ENCODE measurements at regions not wholly inside any gene's neighbourhood (a gene's known extent, or its start where the extent isn't known, plus 50 kb on each side); places are given as distances from the start of the nearest gene placed in this dataset.
"Not testable (repeated sequence)": the region's sequence is repeated elsewhere in the genome, so short reads cannot be mapped to it uniquely, and the experiment has no call there.

GRCh38 chr7:11959121-11959520 lies 127.1 kb upstream of the THSD7A start:
- Mint-ChIP-seq H3K27me3 (peaks cover 1% of the 10 kb centered on the region), H3K9me3 (peaks cover 4% of the 10 kb centered on the region), H3K27ac (no peak overlapping the region), H3K4me3 (no peak overlapping the region), H3K4me1 (no peaks in the 10 kb centered on the region), H3K36me3 (no peaks in the 10 kb centered on the region)

- Mint-ChIP-seq H3K4me1 (no peaks in the 10 kb centered on the region), H3K27ac (no peak overlapping the region), H3K9me3 (peaks cover 4% of the 10 kb centered on the region), H3K27me3 (peaks cover 5% of the 10 kb centered on the region), H3K4me3 (no peak overlapping the region), H3K36me3 (no peaks in the 10 kb centered on the region)
Observed at GRCh38 chr7:11960621-11961020, 128.6 kb upstream of the THSD7A start.

- no peaks in the 10 kb centered on the region for H3K36me3 Mint-ChIP-seq
- no peak overlapping the region for H3K4me3 Mint-ChIP-seq
- H3K4me1 Mint-ChIP-seq = no peaks in the 10 kb centered on the region
- H3K9me3 Mint-ChIP-seq = peaks cover 8% of the 10 kb centered on the region
- no peak overlapping the region for H3K27ac Mint-ChIP-seq
- peaks cover 2% of the 10 kb centered on the region for H3K27me3 Mint-ChIP-seq
Observed at GRCh38 chr7:11969643-11970042, 137.6 kb upstream of the THSD7A start.

DNA sequence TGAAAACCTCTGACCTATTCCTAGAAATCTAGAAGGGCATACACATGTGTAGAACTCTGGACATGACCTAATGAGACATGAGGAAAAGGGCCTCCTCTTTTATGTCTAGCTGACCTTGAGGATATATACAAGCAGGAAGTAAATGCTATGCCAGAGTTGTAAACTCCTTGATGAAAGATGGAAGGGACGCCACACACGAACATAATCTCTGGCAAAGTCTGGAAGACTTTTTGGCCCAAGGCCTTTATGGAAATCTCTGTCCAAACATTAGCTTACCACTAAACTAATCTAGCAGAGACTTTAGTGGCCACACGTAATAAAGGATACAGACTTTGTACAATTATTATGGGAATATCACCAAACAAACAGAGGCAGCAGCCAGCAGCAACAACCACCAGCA lies 138.1 kb upstream of the THSD7A start:
- Mint-ChIP-seq H3K27me3 (peaks cover 2% of the 10 kb centered on the region), H3K4me1 (no peaks in the 10 kb centered on the region), H3K27ac (no peak overlapping the region), H3K36me3 (no peaks in the 10 kb centered on the region), H3K9me3 (peaks cover 8% of the 10 kb centered on the region), H3K4me3 (no peak overlapping the region)

GRCh38 chr7:11985376-11985775 lies 153.4 kb upstream of the THSD7A start:
- Mint-ChIP-seq H3K36me3 (no peaks in the 10 kb centered on the region), H3K27ac (no peak overlapping the region), H3K4me1 (no peaks in the 10 kb centered on the region), H3K4me3 (no peak overlapping the region), H3K27me3 (no peaks in the 10 kb centered on the region), H3K9me3 (peaks cover 4% of the 10 kb centered on the region)

DNA sequence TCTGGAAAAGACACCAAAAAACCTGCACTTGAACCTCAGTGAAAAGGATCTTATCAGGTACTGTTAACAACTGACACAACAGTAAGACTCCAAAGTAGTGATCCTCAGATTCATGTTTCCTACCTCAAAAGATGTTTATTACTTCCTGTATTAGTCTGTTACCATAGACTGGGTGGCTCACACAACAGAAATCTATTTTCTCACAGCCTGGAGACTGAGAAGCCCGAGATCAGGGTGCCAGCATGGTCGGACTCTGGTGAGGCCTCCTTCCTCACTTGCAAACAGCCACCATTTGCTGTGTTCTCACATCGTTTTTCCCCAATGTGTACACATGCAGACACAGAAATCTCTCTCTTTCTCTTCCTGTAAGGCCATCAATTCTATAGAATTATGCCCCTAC lies 154.0 kb upstream of the THSD7A start:
- Mint-ChIP-seq H3K27ac (no peak overlapping the region), H3K36me3 (no peaks in the 10 kb centered on the region), H3K4me1 (no peaks in the 10 kb centered on the region), H3K9me3 (peaks cover 4% of the 10 kb centered on the region), H3K4me3 (no peak overlapping the region), H3K27me3 (no peaks in the 10 kb centered on the region)

DNA sequence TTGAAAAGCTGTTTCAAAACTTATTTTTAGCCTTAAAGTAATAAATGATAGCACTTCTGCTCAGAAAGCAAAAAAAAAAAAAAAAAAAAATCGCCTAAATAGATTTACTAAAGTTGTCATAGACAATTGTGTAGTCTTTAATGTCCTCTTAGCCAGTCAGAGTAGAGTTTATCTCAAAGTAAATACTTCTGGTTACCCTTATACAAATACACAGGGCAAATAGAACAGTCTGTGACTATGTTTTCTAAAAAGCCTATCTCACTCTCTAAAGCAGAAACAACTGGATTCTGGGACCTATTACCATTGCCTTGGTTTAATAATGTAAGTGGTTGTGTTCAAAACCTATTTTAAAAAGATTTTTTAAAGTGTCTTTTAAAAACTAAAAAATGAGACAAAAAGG lies 156.2 kb upstream of the THSD7A start:
- H3K4me1 Mint-ChIP-seq = no peaks in the 10 kb centered on the region
- H3K36me3 Mint-ChIP-seq = no peaks in the 10 kb centered on the region
- H3K4me3 Mint-ChIP-seq = no peak overlapping the region

DNA sequence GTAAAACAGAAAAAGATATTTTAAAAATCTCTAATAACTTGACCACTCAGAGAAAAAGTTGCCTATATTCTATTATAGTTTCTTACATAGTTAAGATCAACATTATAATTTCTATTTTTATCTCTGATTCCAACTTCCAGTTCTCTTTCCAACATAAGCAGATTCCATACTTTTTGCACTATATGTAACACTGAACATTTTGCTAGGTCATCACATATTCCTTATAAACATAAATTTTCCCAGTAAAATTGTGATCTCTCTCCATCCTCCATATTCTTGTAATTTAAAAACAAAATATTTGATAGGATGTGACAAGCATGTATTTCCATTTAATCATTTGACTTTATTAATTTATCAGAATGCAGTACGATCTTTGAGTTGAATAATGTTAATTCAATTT lies 170.4 kb upstream of the THSD7A start:
- Mint-ChIP-seq H3K27me3 (peaks cover 2% of the 10 kb centered on the region), H3K9me3 (no peaks in the 10 kb centered on the region), H3K4me3 (no peak overlapping the region), H3K4me1 (no peaks in the 10 kb centered on the region), H3K36me3 (no peaks in the 10 kb centered on the region), H3K27ac (no peak overlapping the region)

More for the DNA sequence above, 156.2 kb upstream of the THSD7A start:
- Mint-ChIP-seq H3K9me3 (peaks cover under 1% of the 10 kb centered on the region), H3K27me3 (no peaks in the 10 kb centered on the region), H3K27ac (no peak overlapping the region)

DNA sequence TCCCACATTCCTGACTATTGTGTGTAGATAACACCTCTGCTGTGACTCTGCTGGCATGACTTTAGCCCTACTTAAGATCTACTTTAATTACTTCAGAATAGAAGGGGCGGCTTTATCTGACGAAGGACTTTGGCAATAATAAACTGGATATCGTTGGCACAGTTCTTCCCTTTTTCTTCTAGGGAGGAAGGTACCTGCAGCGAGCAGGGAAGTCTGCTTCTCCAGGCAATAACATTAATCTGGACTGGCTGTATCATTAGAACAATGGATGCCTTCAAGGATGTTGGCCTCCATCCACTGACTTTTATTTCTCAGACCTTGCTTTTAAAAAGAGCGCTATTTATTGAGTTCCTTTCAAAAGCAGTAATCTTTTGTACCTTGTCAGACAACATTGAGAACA lies 172.6 kb upstream of the THSD7A start:
- Mint-ChIP-seq H3K27ac (no peak overlapping the region), H3K36me3 (no peaks in the 10 kb centered on the region), H3K27me3 (peaks cover 2% of the 10 kb centered on the region), H3K4me1 (no peaks in the 10 kb centered on the region), H3K9me3 (no peaks in the 10 kb centered on the region), H3K4me3 (no peak overlapping the region)

- H3K27ac Mint-ChIP-seq = no peak overlapping the region
- H3K4me1 Mint-ChIP-seq = no peaks in the 10 kb centered on the region
- H3K9me3 Mint-ChIP-seq = no peaks in the 10 kb centered on the region
- H3K36me3 Mint-ChIP-seq = no peaks in the 10 kb centered on the region
- H3K4me3 Mint-ChIP-seq = no peak overlapping the region
- H3K27me3 Mint-ChIP-seq = peaks cover 2% of the 10 kb centered on the region
Observed at GRCh38 chr7:12007576-12007975, 175.6 kb upstream of the THSD7A start.

DNA sequence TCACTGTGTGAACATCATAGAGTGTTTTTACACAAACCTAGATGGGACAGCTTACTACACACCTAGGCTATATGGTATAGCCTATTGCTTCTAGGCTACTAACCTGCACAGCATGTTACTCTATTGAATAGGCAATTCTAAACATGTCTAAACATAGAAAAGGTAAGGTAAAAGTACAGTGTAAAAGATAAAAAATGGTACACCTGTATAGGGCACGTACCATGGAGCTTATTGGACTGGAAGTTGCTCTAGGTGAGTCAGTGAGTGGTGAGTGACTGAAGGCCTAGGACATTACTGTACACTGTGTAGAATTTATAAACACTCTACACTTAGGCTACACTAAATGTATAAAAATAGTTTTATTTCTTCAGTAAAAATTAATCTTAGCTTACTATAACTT lies 182.0 kb upstream of the THSD7A start:
- Mint-ChIP-seq H3K27me3 (no peaks in the 10 kb centered on the region), H3K4me1 (no peaks in the 10 kb centered on the region), H3K4me3 (no peak overlapping the region), H3K36me3 (no peaks in the 10 kb centered on the region), H3K27ac (no peak overlapping the region), H3K9me3 (no peaks in the 10 kb centered on the region)

DNA sequence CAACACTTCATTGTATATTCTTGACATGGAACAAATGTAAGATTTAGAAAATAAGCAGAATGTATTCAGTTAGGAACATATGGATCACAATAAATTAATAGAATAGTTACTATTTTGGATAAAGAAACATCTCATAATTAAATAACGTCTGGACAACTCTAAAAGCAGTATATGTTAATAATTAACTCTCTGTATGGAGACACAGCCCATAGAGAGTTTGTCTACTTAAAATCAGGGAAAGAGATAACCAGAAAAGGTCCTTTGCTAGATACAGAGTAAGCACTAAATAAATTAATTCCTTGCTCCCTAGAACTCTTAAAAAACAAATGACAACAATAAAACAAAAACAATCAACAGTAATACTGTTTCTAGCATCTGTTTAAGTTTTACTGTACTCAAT lies 184.4 kb upstream of the THSD7A start:
- Mint-ChIP-seq H3K36me3 (no peaks in the 10 kb centered on the region), H3K9me3 (no peaks in the 10 kb centered on the region), H3K4me1 (no peaks in the 10 kb centered on the region), H3K4me3 (no peak overlapping the region), H3K27me3 (peaks cover 1% of the 10 kb centered on the region), H3K27ac (no peak overlapping the region)

DNA sequence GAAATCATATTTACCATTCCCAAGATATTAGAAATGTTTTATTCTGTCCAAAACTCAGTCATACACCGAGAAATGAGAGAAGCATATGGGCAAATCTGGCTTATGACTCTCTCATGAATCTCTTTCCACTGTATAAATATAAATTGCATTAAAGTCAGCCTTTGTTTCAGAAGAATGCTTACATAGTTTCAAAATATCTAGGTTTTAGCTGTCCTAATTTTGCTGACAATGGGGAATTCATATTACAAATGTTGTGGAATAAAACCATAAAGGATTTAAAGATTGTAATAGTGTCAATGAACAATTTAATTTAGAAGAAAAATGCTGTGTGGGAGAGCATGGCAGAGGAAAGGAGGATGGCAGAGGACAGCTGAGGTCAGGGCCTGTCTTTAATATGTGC lies 185.0 kb upstream of the THSD7A start:
- H3K4me1 Mint-ChIP-seq = no peaks in the 10 kb centered on the region

DNA sequence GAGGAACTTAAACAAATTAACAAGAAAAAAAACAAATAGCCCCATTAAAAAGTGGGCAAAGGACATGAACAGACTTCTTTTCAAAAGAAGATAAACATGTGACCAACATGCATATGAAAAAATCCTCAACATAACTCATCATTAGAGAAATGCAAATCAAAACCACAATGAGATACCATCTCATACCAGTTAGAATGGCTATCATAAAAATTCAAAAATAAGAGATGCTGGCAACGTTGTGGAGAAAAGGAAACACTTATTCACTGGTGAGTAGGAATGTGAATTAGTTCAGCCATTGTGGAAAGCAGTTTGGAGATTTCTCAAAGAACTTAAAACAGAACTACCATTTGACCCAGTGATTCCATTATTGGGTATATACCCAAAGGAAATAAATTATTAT lies 189.1 kb upstream of the TMEM106B start:
- H3K27ac Mint-ChIP-seq, H3K27me3 Mint-ChIP-seq, H3K9me3 Mint-ChIP-seq, H3K4me1 Mint-ChIP-seq, H3K36me3 Mint-ChIP-seq, H3K4me3 Mint-ChIP-seq: not testable (repeated sequence)

More for the DNA sequence above, 185.0 kb upstream of the THSD7A start:
- H3K36me3 Mint-ChIP-seq = no peaks in the 10 kb centered on the region
- H3K9me3 Mint-ChIP-seq = no peaks in the 10 kb centered on the region
- H3K27ac Mint-ChIP-seq = no peak overlapping the region
- H3K4me3 Mint-ChIP-seq = no peak overlapping the region
- peaks cover 4% of the 10 kb centered on the region for H3K27me3 Mint-ChIP-seq

- Mint-ChIP-seq H3K27ac (no peak overlapping the region), H3K27me3 (peaks cover 5% of the 10 kb centered on the region), H3K4me1 (no peaks in the 10 kb centered on the region), H3K4me3 (no peak overlapping the region), H3K9me3 (no peaks in the 10 kb centered on the region), H3K36me3 (no peaks in the 10 kb centered on the region)
Observed at GRCh38 chr7:12025246-12025645, 185.8 kb upstream of the TMEM106B start.

- Mint-ChIP-seq H3K4me1 (no peaks in the 10 kb centered on the region), H3K4me3 (no peak overlapping the region), H3K36me3 (no peaks in the 10 kb centered on the region), H3K27ac (no peak overlapping the region), H3K27me3 (peaks cover 1% of the 10 kb centered on the region), H3K9me3 (no peaks in the 10 kb centered on the region)
Observed at GRCh38 chr7:12028508-12028907, 182.6 kb upstream of the TMEM106B start.

DNA sequence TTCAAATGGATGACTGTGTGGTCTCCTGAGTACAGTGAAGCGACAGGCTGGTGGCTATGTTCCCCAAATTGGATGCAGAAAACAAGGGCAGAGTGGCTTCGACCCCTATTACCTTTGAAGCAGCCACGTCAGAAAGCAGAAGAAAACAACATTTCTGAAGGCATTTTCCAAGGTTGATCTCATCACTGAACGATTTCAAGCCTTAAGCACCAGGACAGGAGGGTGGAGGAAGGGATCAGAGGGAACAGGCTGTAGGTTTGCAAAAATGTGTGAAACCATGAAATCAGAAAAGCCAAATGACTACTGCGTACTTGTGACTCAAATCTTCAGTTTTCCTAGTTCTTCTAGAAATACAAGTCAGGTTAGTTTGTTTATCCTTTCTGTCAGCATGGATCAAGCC lies 181.0 kb upstream of the TMEM106B start:
- H3K36me3 Mint-ChIP-seq = no peaks in the 10 kb centered on the region
- no peaks in the 10 kb centered on the region for H3K9me3 Mint-ChIP-seq
- H3K27ac Mint-ChIP-seq = no peak overlapping the region
- H3K27me3 Mint-ChIP-seq = peaks cover 2% of the 10 kb centered on the region
- H3K4me3 Mint-ChIP-seq = no peak overlapping the region
- H3K4me1 Mint-ChIP-seq = no peaks in the 10 kb centered on the region

Measured in activated naive CD4-positive, alpha-beta T cell treated with anti-CD3 and anti-CD28 coated beads, Interleukin-2, amount 50 U/mL, for 24 hours (primary cell).